Hippocampal formation (tissue), 2 donors: ENCODE measurements at regions not wholly inside any gene's neighbourhood (a gene's known extent, or its start where the extent isn't known, plus 50 kb on each side); places are given as distances from the start of the nearest gene placed in this dataset.

Source experiments
- DNase-seq, 2 donors: peaks; one replicate each; lab custom pipeline; 2025; lab: John Stamatoyannopoulos, UW

GRCh38 chr7:41294556-41295454 is 408.1 kb downstream of the INHBA start:
- no peak for DNase-seq

- DNase-seq, result no peak
These were observed 410.4 kb downstream of the INHBA start for GRCh38 chr7:41292487-41292886.

GRCh38 chr7:41287559-41288335 is 415.1 kb downstream of the INHBA start:
- DNase-seq, result no peak

GRCh38 chr7:41280491-41280890 is 422.4 kb downstream of the INHBA start:
- DNase-seq, result no peak

GRCh38 chr7:41277561-41277960 is 425.3 kb downstream of the INHBA start:
- DNase-seq, result no peak

GRCh38 chr7:41275255-41275654 is 427.6 kb downstream of the INHBA start:
- DNase-seq, result no peak

- DNase-seq, result no peak
These were observed 428.7 kb downstream of the INHBA start for GRCh38 chr7:41274179-41274578.

- no peak for DNase-seq
These were observed 430.2 kb downstream of the INHBA start for GRCh38 chr7:41272664-41273063.

GRCh38 chr7:41268878-41269277 is 434.0 kb downstream of the INHBA start:
- DNase-seq, result no peak

- DNase-seq, result no peak
These were observed 441.8 kb downstream of the INHBA start for GRCh38 chr7:41261080-41261479.

- no peak for DNase-seq
These were observed 445.2 kb downstream of the INHBA start for GRCh38 chr7:41257660-41258059.

- no peak for DNase-seq
These were observed 446.5 kb downstream of the INHBA start for GRCh38 chr7:41256186-41256945.

- no peak for DNase-seq
These were observed 447.2 kb downstream of the INHBA start for GRCh38 chr7:41255716-41256115.

- no peak for DNase-seq
These were observed 447.8 kb downstream of the INHBA start for GRCh38 chr7:41255113-41255512.

GRCh38 chr7:41252957-41253356 is 449.9 kb downstream of the INHBA start:
- no peak for DNase-seq

GRCh38 chr7:41252551-41252950 is 450.3 kb downstream of the INHBA start:
- DNase-seq, result no peak

GRCh38 chr7:41247143-41247865 is 455.6 kb downstream of the INHBA start:
- no peak for DNase-seq

- DNase-seq, result no peak
These were observed 457.0 kb downstream of the INHBA start for GRCh38 chr7:41245916-41246315.

GRCh38 chr7:41244246-41244645 is 458.6 kb downstream of the INHBA start:
- no peak for DNase-seq

- DNase-seq, result no peak
These were observed 461.2 kb downstream of the INHBA start for GRCh38 chr7:41241641-41242040.

GRCh38 chr7:41239596-41239995 is 463.3 kb downstream of the INHBA start:
- no peak for DNase-seq
